COR-L47 (cell line): ENCODE measurements at regions not wholly inside any gene's neighbourhood (a gene's known extent, or its start where the extent isn't known, plus 50 kb on each side); places are given as distances from the start of the nearest gene placed in this dataset.

Experiments used
- DNase-seq: peaks from one replicate; lab custom pipeline; 2025; lab: John Stamatoyannopoulos, UW

GRCh38 chr18:4639628-4640310 lies 184.7 kb upstream of the DLGAP1 start:
- DNase-seq: no peak

- no peak for DNase-seq
These were observed 183.6 kb upstream of the DLGAP1 start for GRCh38 chr18:4638680-4639079.

- DNase-seq: no peak
These were observed 182.8 kb upstream of the DLGAP1 start for GRCh38 chr18:4637876-4638275.

GRCh38 chr18:4636967-4637366 lies 181.9 kb upstream of the DLGAP1 start:
- peak; percentile 2 for DNase-seq

GRCh38 chr18:4631239-4631638 lies 176.1 kb upstream of the DLGAP1 start:
- DNase-seq: no peak

- DNase-seq: no peak
These were observed 150.1 kb upstream of the DLGAP1 start for GRCh38 chr18:4605212-4605611.

GRCh38 chr18:4603955-4604354 lies 148.8 kb upstream of the DLGAP1 start:
- no peak for DNase-seq

GRCh38 chr18:4599312-4599711 lies 144.2 kb upstream of the DLGAP1 start:
- DNase-seq: no peak

- no peak for DNase-seq
These were observed 142.2 kb upstream of the DLGAP1 start for GRCh38 chr18:4597301-4597700.

GRCh38 chr18:4593895-4594294 lies 138.8 kb upstream of the DLGAP1 start:
- DNase-seq: no peak

GRCh38 chr18:4593459-4593858 lies 138.4 kb upstream of the DLGAP1 start:
- DNase-seq: no peak

GRCh38 chr18:4589056-4589800 lies 134.1 kb upstream of the DLGAP1 start:
- DNase-seq: no peak

GRCh38 chr18:4587204-4587603 lies 132.1 kb upstream of the DLGAP1 start:
- no peak for DNase-seq

GRCh38 chr18:4586731-4587130 lies 131.6 kb upstream of the DLGAP1 start:
- no peak for DNase-seq

GRCh38 chr18:4582431-4583335 lies 127.6 kb upstream of the DLGAP1 start:
- no peak for DNase-seq

GRCh38 chr18:4581966-4582365 lies 126.9 kb upstream of the DLGAP1 start:
- no peak for DNase-seq

- no peak for DNase-seq
These were observed 123.3 kb upstream of the DLGAP1 start for GRCh38 chr18:4578449-4578848.

GRCh38 chr18:4573735-4574134 lies 118.6 kb upstream of the DLGAP1 start:
- no peak for DNase-seq

- DNase-seq: no peak
These were observed 102.4 kb upstream of the DLGAP1 start for GRCh38 chr18:4557502-4557901.

GRCh38 chr18:4551001-4551360 lies 95.9 kb upstream of the DLGAP1 start:
- DNase-seq: no peak

GRCh38 chr18:4549164-4549872 lies 94.2 kb upstream of the DLGAP1 start:
- DNase-seq: no peak

GRCh38 chr18:4547126-4547525 lies 92.0 kb upstream of the DLGAP1 start:
- DNase-seq: no peak
